OCI-LY1 (cell line): ENCODE measurements at regions not wholly inside any gene's neighbourhood (a gene's known extent, or its start where the extent isn't known, plus 50 kb on each side); places are given as distances from the start of the nearest gene placed in this dataset.

Experiments used
- EZH2 ChIP-seq: fragments of 200-600 bp; sonication (generic), shearing (Covaris generic); IDR thresholded peaks from 2 replicates; pipeline ENCODE4 v1.8.0; 2017; ENCODE audit warnings: borderline replicate concordance, mixed run types, mild to moderate bottlenecking, antibody characterized with exemption, low read length, moderate library complexity, mixed read lengths
- TF ChIP-seq, protein P1 (sequence below): fragments of 200-600 bp; sonication (generic), shearing (Covaris generic); IDR thresholded peaks from 2 replicates; pipeline ENCODE4 v1.5.1; 2017; ENCODE audit warnings: mild to moderate bottlenecking, antibody characterized with exemption, low read length, moderate library complexity, mixed read lengths

DNA sequence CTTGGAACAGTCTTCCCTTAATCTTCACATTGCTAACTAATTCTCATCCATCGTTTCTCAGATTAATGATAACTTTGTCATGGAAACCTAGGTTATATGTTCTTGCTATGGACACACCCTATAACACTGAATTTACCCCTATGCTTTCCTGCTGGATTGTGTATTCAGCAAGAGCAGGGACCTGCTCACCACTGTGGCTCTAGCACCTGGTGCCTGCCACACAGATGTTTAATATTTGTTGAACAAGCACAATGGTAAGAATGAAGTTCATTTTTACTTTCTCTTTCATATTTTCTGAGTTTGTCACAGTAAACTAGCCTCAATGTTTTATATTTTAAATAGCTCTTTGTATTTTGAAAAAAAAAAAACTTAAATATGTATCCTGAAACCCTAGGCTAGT is 734.0 kb upstream of the DIAPH2 start:
- no peak for TF ChIP-seq EZH2
- TF ChIP-seq, protein P1, sequence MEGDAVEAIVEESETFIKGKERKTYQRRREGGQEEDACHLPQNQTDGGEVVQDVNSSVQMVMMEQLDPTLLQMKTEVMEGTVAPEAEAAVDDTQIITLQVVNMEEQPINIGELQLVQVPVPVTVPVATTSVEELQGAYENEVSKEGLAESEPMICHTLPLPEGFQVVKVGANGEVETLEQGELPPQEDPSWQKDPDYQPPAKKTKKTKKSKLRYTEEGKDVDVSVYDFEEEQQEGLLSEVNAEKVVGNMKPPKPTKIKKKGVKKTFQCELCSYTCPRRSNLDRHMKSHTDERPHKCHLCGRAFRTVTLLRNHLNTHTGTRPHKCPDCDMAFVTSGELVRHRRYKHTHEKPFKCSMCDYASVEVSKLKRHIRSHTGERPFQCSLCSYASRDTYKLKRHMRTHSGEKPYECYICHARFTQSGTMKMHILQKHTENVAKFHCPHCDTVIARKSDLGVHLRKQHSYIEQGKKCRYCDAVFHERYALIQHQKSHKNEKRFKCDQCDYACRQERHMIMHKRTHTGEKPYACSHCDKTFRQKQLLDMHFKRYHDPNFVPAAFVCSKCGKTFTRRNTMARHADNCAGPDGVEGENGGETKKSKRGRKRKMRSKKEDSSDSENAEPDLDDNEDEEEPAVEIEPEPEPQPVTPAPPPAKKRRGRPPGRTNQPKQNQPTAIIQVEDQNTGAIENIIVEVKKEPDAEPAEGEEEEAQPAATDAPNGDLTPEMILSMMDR = no peak
